Psoas muscle (tissue), 7 donors: ENCODE measurements at regions not wholly inside any gene's neighbourhood (a gene's known extent, or its start where the extent isn't known, plus 50 kb on each side); places are given as distances from the start of the nearest gene placed in this dataset.

Source experiments
- ATAC-seq, 4 donors: fragments of 200-7000 bp; cut with Tn5 transposase; one replicate each; pipeline ENCODE4 v1.9.1; 2020; ENCODE audit warnings: moderate library complexity in 3 of 4, mild to moderate bottlenecking in 2 of 4
- DNase-seq, 2 donors: peaks; one replicate each; pipeline ENCODE4 v3.0.0-alpha.2; 2020
- H3K27ac ChIP-seq: fragments of 200-600 bp; one replicate; pipeline ENCODE4 v1.8.0; 2022
- H3K27me3 ChIP-seq, 3 donors: fragments of 200-600 bp in 1 of 3; one replicate each; pipeline versions ENCODE4 v1.6.1 to v1.8.0; 2013 to 2022; ENCODE audit warnings: low read length in 2 of 3, mild to moderate bottlenecking in 2 of 3, moderate library complexity in 1 of 3; ENCODE audit not compliant: insufficient read depth in 3 of 3
- H3K36me3 ChIP-seq, 2 donors: fragments of 200-600 bp in 1 of 2; one replicate each; pipeline versions ENCODE4 v1.6.1 to v1.8.0; 2013 to 2022; ENCODE audit warnings: low read depth in 1 of 2, mild to moderate bottlenecking in 1 of 2, moderate library complexity in 1 of 2; ENCODE audit not compliant: insufficient read depth in 1 of 2
- H3K4me1 ChIP-seq: fragments of 200-600 bp; one replicate; pipeline ENCODE4 v1.8.0; 2022
- H3K4me3 ChIP-seq: fragments of 200-600 bp; one replicate; pipeline ENCODE4 v1.8.0; 2022; ENCODE audit warnings: mild to moderate bottlenecking
- H3K9me3 ChIP-seq: fragments of 200-600 bp; one replicate; pipeline ENCODE4 v1.8.0; 2022
- WGBS, 3 donors: extraction: QIAGEN DNeasy Blood & Tissue Kit; methylation state at CpG; one replicate each; pipeline versions ENCODE4 v1.1.6 to v1.1.7; 2013; 5-methylcytosine and 5-hydroxymethylcytosine counted together
- intact Hi-C, 2 donors: fragments of 100-400 bp; cut with DNase I; formaldehyde crosslinking; loops; one replicate each; pipeline versions ENCODE4 v1.11.0 to v1.14.2; 2022
- TF ChIP-seq, protein P1 (sequence below): fragments of 200-600 bp; IDR thresholded peaks from one replicate; pipeline ENCODE4 v1.8.0; 2022; ENCODE audit warnings: antibody characterized with exemption
- donor health status: healthy with polysubstance abuse.
- donor health status: DM: no; HTN: no; CAD: no; lungs with moderate emphysema.
- donor health status: Bipolar disorder and iron deficiency.
- donor health status: healthy.
- donor health status: DM: yes; HTN: yes; CAD: no.
- donor health status: DM: no; HTN: no; CAD: no.
- donor health status: DM: yes; HTN: yes; CAD: no.

DNA sequence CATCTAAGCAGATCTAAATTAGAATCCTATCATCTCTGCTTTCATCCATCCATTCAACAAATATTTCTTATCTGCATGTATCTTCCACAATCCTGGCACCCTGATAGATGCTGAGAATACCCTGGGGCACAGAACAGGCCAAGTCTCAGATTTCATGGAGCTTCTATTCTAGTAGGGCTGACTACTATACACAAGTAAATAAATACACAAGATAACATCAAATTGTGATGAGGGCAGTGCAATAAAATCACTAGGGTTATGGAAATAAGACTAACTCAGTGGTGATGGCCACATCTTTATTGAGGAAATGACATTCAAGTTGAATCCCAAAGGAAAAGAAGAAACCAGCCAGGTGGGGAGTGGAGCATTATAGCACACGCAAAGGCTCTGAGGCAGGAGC, 138.4 kb upstream of the GLRA1 start:
- intact Hi-C loops = no loop called here
- Histone ChIP-seq H3K36me3 (no peaks in the 10 kb centered on the region), H3K4me1 (no peaks in the 10 kb centered on the region), H3K27me3 (no peaks in the 10 kb centered on the region), H3K4me3 (no peak overlapping the region), H3K9me3 (no peaks in the 10 kb centered on the region), H3K27ac (no peak overlapping the region)
- WGBS, 3 donors = 84 to 91% (median 91%) methylated on average over 1 of the region's 1 CpG
- TF ChIP-seq, protein P1, sequence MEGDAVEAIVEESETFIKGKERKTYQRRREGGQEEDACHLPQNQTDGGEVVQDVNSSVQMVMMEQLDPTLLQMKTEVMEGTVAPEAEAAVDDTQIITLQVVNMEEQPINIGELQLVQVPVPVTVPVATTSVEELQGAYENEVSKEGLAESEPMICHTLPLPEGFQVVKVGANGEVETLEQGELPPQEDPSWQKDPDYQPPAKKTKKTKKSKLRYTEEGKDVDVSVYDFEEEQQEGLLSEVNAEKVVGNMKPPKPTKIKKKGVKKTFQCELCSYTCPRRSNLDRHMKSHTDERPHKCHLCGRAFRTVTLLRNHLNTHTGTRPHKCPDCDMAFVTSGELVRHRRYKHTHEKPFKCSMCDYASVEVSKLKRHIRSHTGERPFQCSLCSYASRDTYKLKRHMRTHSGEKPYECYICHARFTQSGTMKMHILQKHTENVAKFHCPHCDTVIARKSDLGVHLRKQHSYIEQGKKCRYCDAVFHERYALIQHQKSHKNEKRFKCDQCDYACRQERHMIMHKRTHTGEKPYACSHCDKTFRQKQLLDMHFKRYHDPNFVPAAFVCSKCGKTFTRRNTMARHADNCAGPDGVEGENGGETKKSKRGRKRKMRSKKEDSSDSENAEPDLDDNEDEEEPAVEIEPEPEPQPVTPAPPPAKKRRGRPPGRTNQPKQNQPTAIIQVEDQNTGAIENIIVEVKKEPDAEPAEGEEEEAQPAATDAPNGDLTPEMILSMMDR = no peak
- DNase-seq (no peak), ATAC-seq (no peak)

- intact Hi-C loops = no loop called here
- no peaks in the 10 kb centered on the region for H3K4me1 ChIP-seq
- H3K27me3 ChIP-seq = no peaks in the 10 kb centered on the region
- no peak for DNase-seq
- no peaks in the 10 kb centered on the region for H3K9me3 ChIP-seq
- 59 to 78% (median 71%) methylated on average over 2 of the region's 2 CpGs for WGBS, 3 donors
- ATAC-seq = no peak
- no peaks in the 10 kb centered on the region for H3K36me3 ChIP-seq
- TF ChIP-seq, protein P1 = no peak
- no peak overlapping the region for H3K27ac ChIP-seq
- no peak overlapping the region for H3K4me3 ChIP-seq
Observed at GRCh38 chr5:152061095-152061494, 136.4 kb upstream of the GLRA1 start.

DNA sequence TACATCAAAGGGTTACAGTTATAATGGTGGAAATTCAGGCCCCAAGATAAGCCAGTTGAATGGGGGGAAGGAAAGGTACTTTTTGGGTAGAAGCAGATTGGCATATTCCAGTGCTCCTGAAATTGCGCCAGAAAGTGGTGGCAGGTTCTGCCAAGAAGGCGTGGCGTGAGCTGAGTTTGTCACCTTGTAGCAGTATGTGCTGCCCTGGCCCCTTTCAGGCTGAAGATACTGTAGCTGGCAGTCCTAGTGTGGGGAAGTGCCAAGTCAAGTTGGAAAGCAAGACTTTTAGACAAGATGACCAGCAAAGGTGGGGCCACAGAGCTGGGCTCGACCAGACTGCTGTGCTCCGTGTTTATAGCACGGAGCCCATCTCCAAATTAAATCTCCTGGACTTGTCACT, 133.6 kb upstream of the GLRA1 start:
- DNase-seq (no peak), ATAC-seq (no peak)
- intact Hi-C loops = no loop called here
- Histone ChIP-seq H3K9me3 (no peaks in the 10 kb centered on the region), H3K4me3 (no peak overlapping the region), H3K4me1 (no peaks in the 10 kb centered on the region), H3K27me3 (no peaks in the 10 kb centered on the region), H3K36me3 (no peaks in the 10 kb centered on the region), H3K27ac (no peak overlapping the region)
- TF ChIP-seq, protein P1 = no peak
- 84 to 88% (median 87%) methylated on average over 6 of the region's 6 CpGs for WGBS, 3 donors

GRCh38 chr5:152056931-152057330, 132.3 kb upstream of the GLRA1 start:
- intact Hi-C loops = no loop called here
- WGBS, 3 donors = 86 to 93% (median 90%) methylated on average over 7 of the region's 7 CpGs
- H3K36me3 ChIP-seq = no peaks in the 10 kb centered on the region

DNA sequence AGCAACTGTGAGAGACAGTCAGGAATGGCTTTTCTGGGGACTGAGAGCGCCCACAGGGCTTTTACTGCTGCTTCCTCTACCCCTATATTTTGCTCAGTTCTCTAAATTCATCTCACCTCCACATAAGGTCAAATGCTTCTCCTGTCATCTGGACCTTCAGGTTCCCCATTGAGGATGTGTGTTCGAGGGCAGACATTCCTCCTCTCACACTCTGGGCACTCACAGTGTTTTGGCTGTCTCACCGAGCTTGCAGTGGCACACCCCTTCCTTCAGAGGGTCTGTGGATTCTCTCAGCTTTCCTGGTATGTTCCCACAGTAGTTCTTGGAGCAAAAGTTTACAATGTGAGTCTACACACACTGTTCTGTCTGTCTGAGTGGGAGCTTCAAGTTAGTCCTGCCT, 127.8 kb upstream of the GLRA1 start:
- TF ChIP-seq, protein P1 = no peak
- peaks cover 4% of the 10 kb centered on the region for H3K9me3 ChIP-seq
- intact Hi-C loops = no loop called here
- no peak for DNase-seq
- 48 to 52% (median 49%) methylated on average over 3 of the region's 3 CpGs for WGBS, 3 donors
- no peaks in the 10 kb centered on the region for H3K4me1 ChIP-seq
- H3K4me3 ChIP-seq = no peak overlapping the region
- no peak for ATAC-seq
- H3K27ac ChIP-seq = no peak overlapping the region
- no peaks in the 10 kb centered on the region for H3K36me3 ChIP-seq
- no peaks in the 10 kb centered on the region for H3K27me3 ChIP-seq

More at GRCh38 chr5:152056931-152057330, 132.3 kb upstream of the GLRA1 start:
- Histone ChIP-seq H3K27ac (no peak overlapping the region), H3K4me1 (no peaks in the 10 kb centered on the region), H3K27me3 (no peaks in the 10 kb centered on the region), H3K4me3 (no peak overlapping the region), H3K9me3 (no peaks in the 10 kb centered on the region)
- TF ChIP-seq, protein P1 = no peak
- ATAC-seq = no peak
- DNase-seq = no peak
